ENCODE measurements at regions not wholly inside any gene's neighbourhood (a gene's known extent, or its start where the extent isn't known, plus 50 kb on each side); places are given as distances from the start of the nearest gene placed in this dataset.

GRCh38 chr2:62577994-62578781, 72.2 kb upstream of the TMEM17 start:
- intact Hi-C loops (cut with micrococcal nuclease; ENCODE audit: unreplicated experiment): loop anchor here (1.0 to 2.0 kb wide), 3 partner anchors 8 to 127 kb away; partner anchors contain the start of genes EHBP1 and TMEM17
- H3K36me3 ChIP-seq (ENCODE audit: control insufficient read depth, insufficient read depth, low read length): no peaks in the 10 kb centered on the region; the same call in 1 of the 2 replicates
- Mint-ChIP-seq H3K27ac (ENCODE audit: unreplicated experiment) (peak overlapping the region; percentile 92), H3K36me3 (ENCODE audit: insufficient read depth, unreplicated experiment) (peaks cover 53% of the 10 kb centered on the region), H3K4me3 (ENCODE audit: unreplicated experiment) (peak overlapping the region; percentile 36), H3K4me1 (ENCODE audit: low read depth, unreplicated experiment) (peaks cover 54% of the 10 kb centered on the region), H3K27me3 (ENCODE audit: insufficient read depth, unreplicated experiment) (no peaks in the 10 kb centered on the region), H3K9me3 (ENCODE audit: unreplicated experiment) (peaks cover 25% of the 10 kb centered on the region)
- POLR2A ChIA-PET: interaction anchor here (0.6 to 0.8 kb wide), 2 partner anchors 47 to 63 kb away, joined by 3 to 4 read pairs; no protein-coding TSS in a partner anchor
- TF ChIP-seq CTCF (IDR thresholded peaks at IDR 0.05; ENCODE audit: insufficient read depth in 1 of 2, low read depth in 1 of 2, low read length in 1 of 2, severe bottlenecking in 1 of 2, unreplicated experiment in 1 of 2): no peak
- no peaks in the 10 kb centered on the region for H3K27me3 ChIP-seq (replicated peaks; ENCODE audit: control insufficient read depth, insufficient read depth, low read length)
- CTCF ChIA-PET: no interaction called here
- BruUV-seq (replicated peaks): TSS peak; percentile 34
- peaks cover 9% of the 10 kb centered on the region for H3K9me3 ChIP-seq
- peaks cover 60% of the 10 kb centered on the region for H3K4me1 ChIP-seq
- peak in 1 of 2 experiments; percentile 50 for DNase-seq
- no peak overlapping the region for H3K4me3 ChIP-seq (ENCODE audit: low read depth, low read length)

- DNase-seq: no peak
- peaks cover 52% of the 10 kb centered on the region for H3K36me3 Mint-ChIP-seq (ENCODE audit: insufficient read depth, unreplicated experiment)
- peaks cover 25% of the 10 kb centered on the region for H3K9me3 Mint-ChIP-seq (ENCODE audit: unreplicated experiment)
- ChIA-PET CTCF (no interaction called here), POLR2A (interaction anchor here (0.5 kb wide), 1 partner anchor 474 kb away, joined by 3 read pairs; no protein-coding TSS in a partner anchor)
- no peaks in the 10 kb centered on the region; the same call in 1 of the 2 replicates for H3K36me3 ChIP-seq (ENCODE audit: control insufficient read depth, insufficient read depth, low read length)
- peak overlapping the region; percentile 92 for H3K27ac Mint-ChIP-seq (ENCODE audit: unreplicated experiment)
- H3K9me3 ChIP-seq: peaks cover 9% of the 10 kb centered on the region
- H3K27me3 ChIP-seq (replicated peaks; ENCODE audit: control insufficient read depth, insufficient read depth, low read length): no peaks in the 10 kb centered on the region
- H3K27me3 Mint-ChIP-seq (ENCODE audit: insufficient read depth, unreplicated experiment): no peaks in the 10 kb centered on the region
- no peak overlapping the region for H3K4me3 ChIP-seq (ENCODE audit: low read depth, low read length)
- no peak overlapping the region for H3K4me3 Mint-ChIP-seq (ENCODE audit: unreplicated experiment)
- peaks cover 63% of the 10 kb centered on the region for H3K4me1 Mint-ChIP-seq (ENCODE audit: low read depth, unreplicated experiment)
- BruUV-seq (replicated peaks): no TSS peak
- TF ChIP-seq CTCF (IDR thresholded peaks at IDR 0.05; ENCODE audit: insufficient read depth in 1 of 2, low read depth in 1 of 2, low read length in 1 of 2, severe bottlenecking in 1 of 2, unreplicated experiment in 1 of 2): no peak
- intact Hi-C loops (cut with micrococcal nuclease; ENCODE audit: unreplicated experiment): no loop called here
- H3K4me1 ChIP-seq: peaks cover 78% of the 10 kb centered on the region
Measured at GRCh38 chr2:62576276-62576939, 70.4 kb upstream of the TMEM17 start.

- DNase-seq: no peak
- no peaks in the 10 kb centered on the region for H3K27me3 Mint-ChIP-seq (ENCODE audit: insufficient read depth, unreplicated experiment)
- Histone ChIP-seq H3K4me1 (peaks cover 86% of the 10 kb centered on the region), H3K36me3 (ENCODE audit: control insufficient read depth, insufficient read depth, low read length) (no peaks in the 10 kb centered on the region), H3K27me3 (replicated peaks; ENCODE audit: control insufficient read depth, insufficient read depth, low read length) (no peaks in the 10 kb centered on the region), H3K9me3 (peaks cover 7% of the 10 kb centered on the region; the same call in 1 of the 2 replicates), H3K4me3 (ENCODE audit: low read depth, low read length) (no peak overlapping the region)
- intact Hi-C loops (cut with micrococcal nuclease; ENCODE audit: unreplicated experiment): loop anchor here (5.0 kb wide), 2 partner anchors 38 to 97 kb away; no protein-coding TSS in a partner anchor
- no TSS peak for BruUV-seq (replicated peaks)
- POLR2A ChIA-PET: no interaction called here
- H3K27ac Mint-ChIP-seq (ENCODE audit: unreplicated experiment): peak overlapping the region; percentile 68
- TF ChIP-seq CTCF (IDR thresholded peaks at IDR 0.05; ENCODE audit: insufficient read depth in 1 of 2, low read depth in 1 of 2, low read length in 1 of 2, severe bottlenecking in 1 of 2, unreplicated experiment in 1 of 2): no peak
- peaks cover 43% of the 10 kb centered on the region for H3K36me3 Mint-ChIP-seq (ENCODE audit: insufficient read depth, unreplicated experiment)
- no peak overlapping the region for H3K4me3 Mint-ChIP-seq (ENCODE audit: unreplicated experiment)
- H3K9me3 Mint-ChIP-seq (ENCODE audit: unreplicated experiment): peaks cover 16% of the 10 kb centered on the region
- peaks cover 65% of the 10 kb centered on the region for H3K4me1 Mint-ChIP-seq (ENCODE audit: low read depth, unreplicated experiment)
- CTCF ChIA-PET: no interaction called here
Measured at GRCh38 chr2:62573936-62574335, 67.9 kb upstream of the TMEM17 start.
